Amniotic stem cell (primary cell): ENCODE measurements at regions not wholly inside any gene's neighbourhood (a gene's known extent, or its start where the extent isn't known, plus 50 kb on each side); places are given as distances from the start of the nearest gene placed in this dataset.

Experiments
- DNase-seq: peaks from one replicate; lab custom pipeline; 2025; lab: John Stamatoyannopoulos, UW

DNA sequence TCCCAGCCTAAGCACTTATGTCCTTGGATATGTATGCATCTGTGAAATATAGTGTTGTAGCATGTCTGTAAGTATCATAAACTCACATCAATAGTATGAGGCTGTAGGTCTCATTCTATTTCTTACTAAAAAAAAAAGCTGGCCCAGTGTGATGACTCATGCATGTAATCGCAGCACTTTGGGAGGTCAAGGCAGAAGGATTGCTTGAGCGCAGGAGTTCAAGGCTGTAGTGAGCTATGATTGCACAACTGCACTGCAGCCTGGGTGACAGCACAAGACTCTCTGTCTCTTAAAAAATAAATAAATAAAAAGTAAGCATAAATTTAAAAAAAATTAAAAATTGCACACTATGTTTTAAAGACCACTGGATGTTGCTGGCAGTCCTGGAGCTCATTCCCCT lies 79.1 kb upstream of the SPATA13 start:
- no peak for DNase-seq

DNA sequence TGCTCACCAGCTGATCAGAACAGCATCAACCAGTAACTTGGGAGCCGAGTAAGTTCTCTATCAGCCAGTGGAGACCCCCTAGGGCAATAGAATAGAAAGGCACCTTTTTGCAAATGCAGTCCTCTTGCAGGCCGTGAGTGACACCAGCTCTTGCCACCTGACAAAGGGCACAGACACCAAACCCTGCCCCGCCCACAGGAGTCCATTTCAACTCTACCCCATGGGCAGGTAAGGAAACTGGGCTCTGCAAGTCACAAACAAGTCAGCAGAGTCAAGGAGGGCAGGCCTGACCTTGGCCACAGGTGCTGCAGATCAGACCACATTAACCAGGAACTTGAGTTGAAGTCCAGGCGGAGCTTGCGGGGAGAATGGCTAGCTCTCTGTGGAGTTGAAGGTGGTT lies 77.4 kb upstream of the SPATA13 start:
- DNase-seq = no peak

DNA sequence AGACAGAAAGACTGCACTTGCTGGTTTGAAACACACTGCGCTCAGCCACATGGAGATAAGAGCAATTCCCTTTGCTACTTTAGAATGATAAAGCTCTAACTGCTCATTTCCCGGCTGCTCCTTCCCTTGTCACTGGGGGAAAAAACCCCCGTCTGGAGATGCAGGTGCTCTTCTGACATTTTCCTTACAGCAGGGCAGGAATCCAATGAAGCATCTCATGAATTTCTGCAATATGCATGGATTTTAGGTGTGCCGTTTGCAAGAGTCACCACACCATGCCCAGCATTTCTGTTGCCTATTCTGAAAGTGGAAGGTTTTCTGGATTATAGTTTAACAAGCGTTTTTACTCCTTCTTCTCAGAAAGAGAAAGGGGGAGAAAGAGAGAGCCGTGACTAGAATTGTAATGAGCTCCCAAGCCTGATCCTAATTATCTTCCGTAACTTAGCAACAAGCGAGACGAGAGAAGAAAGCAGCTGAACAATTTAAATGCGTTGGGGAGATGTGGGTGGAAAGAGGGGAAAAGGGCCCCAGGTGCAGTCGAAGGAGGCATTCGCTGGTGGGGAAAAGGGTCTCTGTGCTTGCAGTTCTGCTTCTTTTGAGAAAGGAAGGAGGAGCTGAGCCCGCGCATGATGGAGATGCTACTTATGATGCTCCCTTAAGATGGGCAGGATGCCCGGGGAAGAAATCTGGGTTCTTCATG lies 76.6 kb upstream of the SPATA13 start:
- DNase-seq = no peak

DNA sequence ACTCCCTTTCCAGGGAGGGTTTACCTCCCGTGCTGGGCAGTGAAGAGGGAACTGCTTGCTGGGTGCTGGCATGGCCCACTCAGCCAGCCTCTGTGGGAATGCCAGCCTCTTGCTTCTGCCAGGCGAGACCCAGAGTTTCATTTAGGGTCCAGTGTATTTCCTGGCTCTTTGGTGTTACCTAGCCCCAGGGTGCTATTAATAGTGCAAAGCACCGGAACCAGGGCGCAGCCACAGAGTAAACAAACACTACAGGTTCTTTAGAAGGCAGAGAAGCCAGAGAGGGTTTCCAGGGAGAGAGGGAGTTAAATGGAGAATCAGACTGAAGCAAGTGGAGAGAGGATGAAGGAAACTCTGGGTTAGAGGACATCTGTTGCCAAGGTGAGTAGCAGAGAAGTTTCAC lies 74.9 kb upstream of the SPATA13 start:
- no peak for DNase-seq

DNA sequence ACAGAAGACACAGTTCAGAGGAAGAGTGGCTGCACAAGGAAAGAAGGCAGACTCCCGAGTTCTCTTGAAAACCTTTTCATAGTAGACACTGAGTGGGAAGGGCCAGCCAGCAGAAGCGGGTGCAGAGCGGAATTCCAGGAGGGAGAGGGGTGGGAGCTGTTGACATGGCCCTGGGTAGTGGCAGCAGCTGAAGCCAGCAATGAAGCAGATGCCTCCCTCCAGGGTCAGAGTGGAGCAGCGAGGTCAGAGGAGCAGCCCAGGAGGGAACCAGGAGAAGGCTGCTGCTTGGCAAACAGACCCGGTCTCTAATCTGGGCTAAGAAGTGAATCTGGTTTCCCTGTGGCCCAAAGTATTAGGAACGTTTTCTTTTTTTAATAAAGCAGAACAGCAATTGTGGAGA lies 73.9 kb upstream of the SPATA13 start:
- DNase-seq = no peak

DNA sequence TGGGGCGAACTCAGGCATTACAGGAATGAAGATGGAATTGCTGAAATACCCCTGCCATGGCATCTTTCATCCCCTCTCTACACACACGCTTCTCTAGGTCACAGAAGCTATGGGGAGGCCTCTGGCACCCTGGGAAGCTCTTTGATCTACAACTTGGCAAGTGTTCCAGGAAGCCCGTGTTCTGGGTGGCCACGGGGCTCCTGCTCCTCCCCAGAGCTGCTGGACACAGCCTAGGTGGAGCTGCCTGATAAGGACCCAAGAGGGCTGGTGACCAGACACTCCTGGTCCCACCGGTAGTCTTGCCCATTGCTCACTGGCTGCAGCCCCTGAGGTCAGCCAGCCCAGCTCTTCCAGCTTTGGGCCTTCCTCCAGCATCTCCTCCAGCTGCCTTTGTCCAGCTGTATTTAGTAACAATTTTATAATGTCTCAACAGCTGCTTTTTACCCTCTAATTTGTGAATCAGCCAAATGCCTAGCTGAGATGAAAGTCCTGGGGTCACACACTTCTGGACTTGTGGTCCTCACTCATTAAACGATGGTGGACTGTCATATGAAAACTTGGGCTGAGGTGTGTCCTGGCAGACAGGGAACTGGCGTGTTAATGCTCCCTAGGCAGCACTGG lies 72.8 kb upstream of the SPATA13 start:
- DNase-seq = no peak

DNA sequence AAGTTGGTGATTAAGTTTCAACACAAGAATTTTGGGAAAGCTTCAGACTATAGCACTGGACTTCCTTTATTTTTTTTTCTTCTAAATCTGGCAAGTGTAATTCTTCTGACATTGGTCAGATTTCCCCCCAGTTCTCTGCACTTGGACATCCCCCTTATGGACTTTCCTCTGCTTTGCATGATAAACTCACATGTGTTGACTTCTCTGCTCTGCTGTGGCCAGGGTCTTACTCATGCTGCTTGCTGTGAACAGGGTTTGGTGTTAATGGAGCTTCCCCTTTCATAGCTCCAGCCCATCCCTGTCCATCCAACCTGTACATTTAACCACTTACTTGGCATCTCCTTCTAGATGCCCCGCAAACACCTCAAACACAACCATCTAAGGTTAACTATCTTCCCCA lies 70.5 kb upstream of the SPATA13 start:
- no peak for DNase-seq

DNA sequence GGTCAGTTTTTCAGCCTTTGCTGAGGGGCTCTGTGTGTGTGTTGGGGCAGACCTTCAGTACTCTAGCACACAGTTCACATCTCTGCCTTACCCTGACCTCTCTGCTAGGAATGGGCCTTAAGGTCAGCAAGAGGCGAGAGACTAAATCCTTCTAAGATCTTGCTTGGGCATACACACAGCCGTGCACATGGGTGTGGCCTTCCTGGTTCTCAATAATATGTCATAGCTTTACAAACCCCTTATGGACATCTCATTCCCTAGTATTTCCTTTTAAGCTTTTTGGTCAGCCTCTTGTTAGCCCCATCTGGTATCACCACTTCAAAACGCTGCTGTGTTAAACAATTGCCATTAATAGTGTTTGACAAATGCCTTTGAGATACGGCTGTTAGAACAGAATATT lies 69.4 kb upstream of the SPATA13 start:
- no peak for DNase-seq

DNA sequence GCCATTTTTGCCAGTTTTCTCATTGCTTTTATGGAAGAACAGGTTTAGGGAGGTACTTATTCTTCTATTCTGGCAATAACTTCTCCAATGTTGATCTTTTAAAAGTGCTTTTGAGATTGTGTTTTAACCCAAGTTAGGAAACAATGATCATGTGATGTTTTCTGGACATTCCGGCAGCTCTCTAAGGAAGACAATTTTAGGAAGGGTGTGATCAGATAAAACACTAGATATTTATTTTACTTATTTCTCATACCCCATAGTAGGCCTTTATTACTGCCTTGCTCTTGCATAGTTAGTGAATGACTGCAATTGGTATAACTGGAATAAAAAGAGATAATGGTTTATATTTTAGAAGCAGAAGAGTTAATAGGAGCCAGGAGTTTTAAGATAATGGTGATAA lies 68.4 kb upstream of the SPATA13 start:
- DNase-seq = no peak

DNA sequence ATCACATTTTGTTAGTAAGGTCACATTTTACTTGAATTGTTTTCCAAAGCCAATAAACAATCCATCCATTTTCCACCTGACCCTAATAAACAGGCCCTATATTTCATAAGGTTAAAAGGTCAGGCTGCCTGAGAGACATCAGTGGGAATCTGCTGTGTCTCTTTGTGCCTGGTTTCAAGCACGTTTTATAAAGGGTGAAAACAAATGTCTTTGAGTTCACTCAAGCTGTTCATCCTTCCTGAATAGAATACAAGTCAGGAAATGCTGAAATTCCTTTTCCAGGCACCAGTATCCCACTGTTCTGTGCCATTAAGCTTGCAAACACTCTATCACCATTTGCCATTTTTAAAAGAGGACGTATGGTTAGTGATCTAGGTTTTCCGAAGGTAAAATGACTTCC lies 67.5 kb upstream of the SPATA13 start:
- DNase-seq = no peak

DNA sequence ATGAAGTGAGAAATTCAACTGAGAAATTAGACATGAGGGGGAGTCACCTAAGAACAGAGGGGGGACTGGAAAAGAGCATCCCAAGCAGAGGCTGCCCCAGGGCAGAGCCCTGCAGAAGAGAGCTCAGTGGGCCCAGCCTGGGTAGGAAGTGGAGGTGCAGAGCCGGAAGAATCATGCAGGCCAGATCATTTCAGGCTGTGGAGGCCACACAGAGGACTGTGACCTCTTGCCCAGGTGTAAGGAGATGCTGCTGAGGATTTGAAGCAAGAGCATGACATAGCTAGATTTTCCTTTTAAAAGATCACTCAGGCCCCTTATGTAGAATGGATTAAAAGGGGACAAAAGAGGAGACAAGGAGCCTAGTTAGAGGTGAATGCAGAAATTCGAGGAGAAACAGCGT lies 63.9 kb upstream of the SPATA13 start:
- no peak for DNase-seq

DNA sequence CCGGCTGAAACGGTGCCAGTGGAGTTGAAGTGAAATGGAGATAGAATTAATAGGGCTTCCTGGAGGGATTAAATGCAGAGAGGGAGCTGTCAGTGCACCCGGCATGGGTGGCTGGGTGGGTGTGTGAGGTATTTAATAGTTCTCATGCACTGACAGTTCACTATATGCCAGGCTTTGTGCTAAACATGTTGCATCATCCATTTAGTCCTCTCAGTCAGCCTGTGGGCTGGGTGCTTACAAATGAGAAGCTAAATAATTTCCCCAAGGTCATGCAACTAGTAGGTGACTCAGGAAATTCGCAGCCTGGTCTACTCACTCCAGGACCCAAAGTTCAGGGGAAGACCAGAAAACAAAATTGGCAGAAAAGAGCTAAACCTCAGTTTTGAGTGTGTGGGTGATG lies 63.5 kb upstream of the SPATA13 start:
- no peak for DNase-seq

DNA sequence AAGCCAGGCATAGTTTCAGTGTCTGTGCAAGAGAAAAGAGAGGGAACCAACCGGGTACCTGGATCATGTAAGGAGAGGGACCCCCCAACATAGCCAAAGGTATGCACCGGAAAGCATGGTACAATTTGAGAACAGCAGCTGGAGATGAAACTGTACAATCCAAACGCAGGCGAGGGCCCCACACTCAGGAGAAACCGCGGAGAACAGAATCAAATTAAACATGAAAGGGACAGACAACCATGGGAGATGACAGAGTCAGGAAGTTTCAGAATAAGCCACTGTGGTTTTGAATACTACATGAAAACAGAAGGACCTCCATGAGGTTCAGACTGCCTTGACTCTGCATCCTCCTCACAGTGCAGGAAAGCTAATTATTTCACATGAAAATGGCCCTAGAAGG lies 62.9 kb upstream of the SPATA13 start:
- no peak for DNase-seq

DNA sequence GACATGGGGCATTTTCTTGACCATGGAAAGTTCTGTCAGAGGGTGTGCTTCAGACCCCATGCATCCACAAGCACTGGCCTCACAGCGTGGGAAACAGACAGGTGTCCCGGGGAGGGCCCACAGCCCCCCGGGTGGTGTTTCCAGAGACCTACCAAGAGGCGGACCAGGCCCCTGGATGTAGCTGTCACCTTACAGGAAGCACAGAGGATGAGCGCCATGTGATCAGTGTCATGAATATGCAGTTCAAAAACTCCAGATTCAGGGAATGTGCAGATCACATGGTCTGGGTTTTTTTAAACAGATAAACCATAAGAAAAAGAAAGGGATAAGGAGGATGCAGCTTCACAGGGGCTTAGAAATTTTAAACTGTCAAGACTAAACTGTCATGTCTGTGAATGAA lies 61.0 kb upstream of the SPATA13 start:
- no peak for DNase-seq

DNA sequence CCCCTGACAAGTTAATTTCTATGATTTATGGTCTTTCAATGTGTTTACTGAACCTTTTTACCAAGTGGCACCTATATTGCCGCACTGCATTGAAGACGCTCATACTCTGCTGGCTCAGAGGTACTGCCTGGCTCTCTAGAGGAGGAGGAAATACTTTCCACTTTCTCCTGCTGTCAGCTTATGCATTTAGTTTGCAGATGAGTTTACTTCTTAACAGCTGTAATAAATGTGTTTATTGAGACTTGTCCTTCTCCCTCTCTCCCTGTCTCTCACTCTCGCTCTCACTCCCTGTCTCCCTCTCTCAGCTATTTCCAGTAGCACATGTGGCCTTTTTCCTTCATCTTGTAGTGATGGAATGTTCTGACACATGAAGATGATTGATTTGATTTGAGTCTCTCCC lies 60.3 kb upstream of the SPATA13 start:
- no peak for DNase-seq

DNA sequence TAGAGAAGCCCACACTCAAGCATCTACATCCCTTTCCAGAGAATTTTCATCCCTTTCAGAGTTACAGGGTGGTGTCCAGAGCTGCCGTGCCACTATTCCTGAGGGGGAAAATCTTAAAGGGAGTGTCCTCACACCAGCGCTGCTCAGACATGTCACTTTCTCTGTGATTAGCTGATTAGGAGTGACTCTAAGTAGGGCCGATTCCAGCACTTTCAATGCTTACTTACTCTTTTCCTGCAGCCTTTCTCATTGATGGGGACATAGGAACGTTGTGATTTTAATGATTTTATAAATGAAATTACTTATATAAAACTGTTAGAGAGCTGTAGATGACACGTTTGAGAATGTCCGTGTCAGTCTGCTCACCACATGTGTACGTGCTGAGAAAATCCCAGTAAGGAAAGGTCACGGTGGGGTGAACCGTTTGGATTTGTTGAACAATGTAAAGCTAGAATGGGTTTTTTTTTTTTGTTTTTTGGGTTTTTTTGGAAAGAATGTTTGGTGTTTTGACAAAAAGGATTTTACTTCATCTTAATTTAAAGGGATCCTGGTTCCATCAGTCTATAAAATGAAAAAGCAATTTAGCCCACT lies 56.6 kb upstream of the SPATA13 start:
- no peak for DNase-seq

DNA sequence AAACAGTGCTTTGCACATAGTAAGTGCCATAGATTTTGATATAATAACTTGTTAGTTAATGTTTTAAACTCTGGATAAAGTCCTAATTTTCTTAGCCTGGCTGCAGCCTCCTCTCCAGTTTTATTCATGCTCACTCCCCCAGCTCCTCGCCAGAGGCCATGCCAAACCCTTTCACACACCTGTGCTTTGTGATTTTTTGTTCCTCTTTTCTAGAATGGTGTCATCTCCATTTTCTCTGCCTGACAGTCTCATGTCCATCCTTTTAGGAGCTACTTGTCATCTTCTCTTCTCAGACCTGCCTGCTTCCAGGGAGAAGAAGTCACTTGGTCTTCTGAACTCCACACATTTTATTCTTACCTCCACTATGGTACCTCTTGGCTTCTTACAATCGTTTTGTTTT lies 55.8 kb upstream of the SPATA13 start:
- DNase-seq = no peak

DNA sequence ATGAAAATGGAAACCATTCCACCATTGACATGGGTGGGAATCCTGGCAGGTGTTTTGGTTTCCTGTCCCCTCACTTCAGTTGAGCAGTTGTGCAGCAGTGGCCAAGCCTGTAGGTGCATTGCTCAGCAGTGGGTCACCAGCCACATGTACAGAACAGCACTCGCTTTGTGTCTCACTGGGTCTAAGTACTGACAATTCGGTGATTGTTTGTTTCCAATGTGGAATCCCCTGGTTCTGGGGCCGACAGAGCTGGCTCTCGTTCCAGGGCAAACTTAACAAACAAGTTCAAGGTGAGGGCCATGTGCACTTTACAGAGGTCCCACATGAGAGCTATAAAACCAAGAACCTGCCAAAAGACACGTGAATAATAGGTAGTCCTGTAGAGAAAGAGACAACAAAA lies 54.1 kb upstream of the SPATA13 start:
- DNase-seq = no peak

DNA sequence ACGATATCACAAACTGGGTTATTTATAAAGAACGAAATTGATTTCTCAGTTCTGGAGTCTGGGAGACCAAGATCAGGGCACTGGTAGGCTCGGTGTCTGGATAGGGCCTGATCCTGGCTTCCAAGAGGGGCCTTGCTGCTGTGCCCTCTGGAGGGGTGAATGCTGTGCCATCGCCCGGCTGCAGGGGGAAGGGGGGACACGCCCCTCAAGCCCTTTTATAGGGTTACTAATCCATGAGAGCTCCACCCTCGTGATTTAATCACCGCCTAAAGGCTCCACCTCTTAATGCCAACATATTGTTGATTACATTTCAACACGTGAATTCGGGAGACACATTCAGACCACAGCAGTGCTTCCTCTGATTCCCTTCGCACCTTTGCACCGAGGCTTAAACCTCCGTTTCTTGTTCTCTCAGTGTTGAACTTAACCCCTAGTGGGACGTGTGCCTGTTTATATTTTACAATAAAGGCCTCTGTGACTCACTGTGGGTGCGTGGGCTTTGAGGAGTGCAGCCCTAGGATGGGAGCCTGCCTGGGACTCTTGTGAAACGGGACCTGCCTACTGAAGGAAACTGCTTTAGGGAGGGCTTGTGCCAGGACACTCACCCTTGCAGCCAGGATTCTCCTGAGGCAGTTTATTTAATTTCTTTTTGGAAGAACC lies 52.4 kb upstream of the SPATA13 start:
- DNase-seq = no peak

DNA sequence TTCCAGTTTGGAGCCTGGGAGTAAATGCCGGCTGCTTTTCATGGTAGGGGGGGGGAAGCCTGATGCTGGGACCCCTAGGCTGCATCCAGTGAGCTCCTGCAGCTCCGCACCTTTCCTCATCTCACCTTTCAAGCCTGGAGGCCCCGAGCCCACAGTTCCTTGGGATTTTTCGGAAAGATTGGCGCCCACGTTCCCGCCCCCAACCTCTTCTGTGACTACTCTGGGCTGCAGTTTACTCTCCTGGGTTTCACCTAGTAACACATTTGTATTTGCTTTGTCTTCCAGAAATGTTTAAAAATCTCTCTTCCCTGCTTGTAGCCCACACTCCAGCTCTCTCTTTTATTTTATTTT lies 51.9 kb upstream of the SPATA13 start:
- DNase-seq = no peak

DNA sequence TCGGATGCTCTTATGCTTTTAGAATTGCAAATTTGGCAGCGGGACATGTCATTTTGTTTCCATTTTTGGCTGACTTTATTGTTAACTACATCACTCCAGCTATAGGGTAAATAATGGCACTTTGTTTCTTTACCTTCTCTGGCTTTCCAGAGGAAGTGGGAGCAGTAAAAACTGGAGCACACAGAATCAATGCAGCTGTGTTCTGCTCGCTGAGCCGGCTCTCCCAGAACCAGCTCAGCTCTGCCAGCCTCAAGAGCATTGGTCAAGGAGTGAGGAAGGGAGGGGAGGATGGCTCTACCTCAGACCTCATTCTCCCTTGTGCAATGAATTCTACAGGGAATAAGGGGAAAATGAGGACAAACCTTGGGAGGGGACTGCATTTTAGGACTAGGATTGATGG lies 50.5 kb upstream of the SPATA13 start:
- DNase-seq = no peak
